ENCODE measurements at regions not wholly inside any gene's neighbourhood (a gene's known extent, or its start where the extent isn't known, plus 50 kb on each side); places are given as distances from the start of the nearest gene placed in this dataset.

DNA sequence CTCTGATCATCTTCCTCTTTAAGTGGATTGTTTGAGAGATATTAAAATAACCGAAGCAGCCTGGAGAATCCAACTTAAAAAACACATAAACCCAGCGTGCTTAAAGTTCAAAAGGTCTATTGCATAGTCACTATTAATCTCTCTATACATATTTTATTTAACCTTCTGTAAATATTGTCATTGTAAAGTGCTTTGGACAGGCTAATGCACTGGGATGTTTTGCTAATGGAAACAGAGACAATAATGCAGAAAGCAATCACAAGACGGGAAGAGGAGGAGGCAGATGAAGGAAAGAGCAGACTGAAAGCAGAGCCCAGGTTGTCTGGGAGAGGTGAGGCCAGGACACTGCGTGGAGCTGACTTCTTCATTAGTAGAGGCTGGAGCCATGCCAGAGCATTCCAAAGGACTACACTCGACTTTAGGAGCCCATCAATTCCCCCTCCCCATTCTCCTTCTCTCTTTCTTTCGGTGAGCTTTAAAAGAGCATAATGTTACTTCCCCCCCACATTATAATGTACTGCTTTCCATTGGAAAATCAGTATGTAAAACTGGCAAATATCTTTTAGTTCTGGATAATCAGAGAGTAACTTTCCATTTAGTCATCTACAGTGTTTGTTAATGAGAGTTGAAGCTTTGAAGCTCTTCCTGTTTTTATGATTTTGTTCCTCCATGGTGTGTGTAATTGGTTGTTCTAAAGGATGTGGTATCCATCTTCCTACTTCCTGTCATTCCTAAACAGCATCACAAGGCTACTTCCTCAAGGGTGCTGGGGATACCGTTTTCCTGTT lies 307.3 kb upstream of the MPDZ start:
- TF ChIP-seq, protein P1, sequence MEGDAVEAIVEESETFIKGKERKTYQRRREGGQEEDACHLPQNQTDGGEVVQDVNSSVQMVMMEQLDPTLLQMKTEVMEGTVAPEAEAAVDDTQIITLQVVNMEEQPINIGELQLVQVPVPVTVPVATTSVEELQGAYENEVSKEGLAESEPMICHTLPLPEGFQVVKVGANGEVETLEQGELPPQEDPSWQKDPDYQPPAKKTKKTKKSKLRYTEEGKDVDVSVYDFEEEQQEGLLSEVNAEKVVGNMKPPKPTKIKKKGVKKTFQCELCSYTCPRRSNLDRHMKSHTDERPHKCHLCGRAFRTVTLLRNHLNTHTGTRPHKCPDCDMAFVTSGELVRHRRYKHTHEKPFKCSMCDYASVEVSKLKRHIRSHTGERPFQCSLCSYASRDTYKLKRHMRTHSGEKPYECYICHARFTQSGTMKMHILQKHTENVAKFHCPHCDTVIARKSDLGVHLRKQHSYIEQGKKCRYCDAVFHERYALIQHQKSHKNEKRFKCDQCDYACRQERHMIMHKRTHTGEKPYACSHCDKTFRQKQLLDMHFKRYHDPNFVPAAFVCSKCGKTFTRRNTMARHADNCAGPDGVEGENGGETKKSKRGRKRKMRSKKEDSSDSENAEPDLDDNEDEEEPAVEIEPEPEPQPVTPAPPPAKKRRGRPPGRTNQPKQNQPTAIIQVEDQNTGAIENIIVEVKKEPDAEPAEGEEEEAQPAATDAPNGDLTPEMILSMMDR (IDR thresholded peaks at IDR 0.05) = no peak
- TF ChIP-seq POLR2A (IDR thresholded peaks at IDR 0.05) (no peak), POLR2AphosphoS5 (IDR thresholded peaks at IDR 0.05; ENCODE audit: insufficient read depth in 1 of 2, low read depth in 1 of 2) (no peak)

Data from vagina (tissue), 2 donors.